ENCODE measurements at regions not wholly inside any gene's neighbourhood (a gene's known extent, or its start where the extent isn't known, plus 50 kb on each side); places are given as distances from the start of the nearest gene placed in this dataset.

DNA sequence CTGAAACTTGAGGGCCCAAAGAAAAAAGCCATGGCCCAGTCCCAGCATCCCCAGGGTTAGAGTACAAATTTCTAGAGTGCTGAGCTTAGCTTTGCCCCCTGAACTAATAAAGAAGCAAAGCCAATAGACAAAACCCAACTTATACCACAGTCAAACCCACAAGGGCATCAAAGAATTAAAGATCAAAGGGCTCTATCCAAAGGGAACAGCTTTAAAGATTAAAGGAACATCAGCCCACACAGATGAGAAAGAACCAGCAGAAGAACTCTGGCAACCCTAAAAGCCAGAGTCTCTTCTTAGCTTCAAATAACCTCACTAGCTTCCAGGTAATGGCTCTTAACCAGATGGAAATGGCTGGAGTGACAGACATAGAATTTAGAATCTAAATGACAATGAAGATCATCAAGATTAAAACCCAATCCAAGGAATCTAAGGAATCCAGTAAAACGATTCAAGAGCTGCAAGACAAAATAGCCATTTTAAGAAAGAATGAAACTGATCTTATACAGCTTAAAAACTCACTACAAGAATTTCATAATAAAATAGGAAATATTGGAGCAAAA, 93.9 kb downstream of the YIPF5 start:
- TF ChIP-seq, protein P1, sequence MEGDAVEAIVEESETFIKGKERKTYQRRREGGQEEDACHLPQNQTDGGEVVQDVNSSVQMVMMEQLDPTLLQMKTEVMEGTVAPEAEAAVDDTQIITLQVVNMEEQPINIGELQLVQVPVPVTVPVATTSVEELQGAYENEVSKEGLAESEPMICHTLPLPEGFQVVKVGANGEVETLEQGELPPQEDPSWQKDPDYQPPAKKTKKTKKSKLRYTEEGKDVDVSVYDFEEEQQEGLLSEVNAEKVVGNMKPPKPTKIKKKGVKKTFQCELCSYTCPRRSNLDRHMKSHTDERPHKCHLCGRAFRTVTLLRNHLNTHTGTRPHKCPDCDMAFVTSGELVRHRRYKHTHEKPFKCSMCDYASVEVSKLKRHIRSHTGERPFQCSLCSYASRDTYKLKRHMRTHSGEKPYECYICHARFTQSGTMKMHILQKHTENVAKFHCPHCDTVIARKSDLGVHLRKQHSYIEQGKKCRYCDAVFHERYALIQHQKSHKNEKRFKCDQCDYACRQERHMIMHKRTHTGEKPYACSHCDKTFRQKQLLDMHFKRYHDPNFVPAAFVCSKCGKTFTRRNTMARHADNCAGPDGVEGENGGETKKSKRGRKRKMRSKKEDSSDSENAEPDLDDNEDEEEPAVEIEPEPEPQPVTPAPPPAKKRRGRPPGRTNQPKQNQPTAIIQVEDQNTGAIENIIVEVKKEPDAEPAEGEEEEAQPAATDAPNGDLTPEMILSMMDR (IDR thresholded peaks at IDR 0.05), result no peak
- no peak for TF ChIP-seq ZFX (IDR thresholded peaks at IDR 0.05; ENCODE audit: borderline replicate concordance)

All from 22Rv1 (cell line).